CD4-positive, alpha-beta T cell treated with Interferon gamma for 1 hour (primary cell): ENCODE measurements at regions not wholly inside any gene's neighbourhood (a gene's known extent, or its start where the extent isn't known, plus 50 kb on each side); places are given as distances from the start of the nearest gene placed in this dataset.

Experiments
- DNase-seq: peaks from one replicate; pipeline ENCODE4 v3.0.0-alpha.2; 2020

- no peak for DNase-seq
These were observed 51.7 kb upstream of the SMLR1 start for GRCh38 chr6:130775411-130776012.

GRCh38 chr6:130776287-130776925 is 50.8 kb upstream of the SMLR1 start:
- no peak for DNase-seq
